Chondrocyte (in vitro differentiated cells): ENCODE measurements at regions not wholly inside any gene's neighbourhood (a gene's known extent, or its start where the extent isn't known, plus 50 kb on each side); places are given as distances from the start of the nearest gene placed in this dataset.

Experiments used
- DNase-seq: peaks from one replicate; pipeline ENCODE4 v3.0.0; 2021; ENCODE audit warnings: mixed read lengths, low spot score
- H3K27ac Mint-ChIP-seq: one replicate; pipeline ENCODE4 v1.8.0; 2021; ENCODE audit warnings: mild to moderate bottlenecking, moderate library complexity, mixed read lengths; ENCODE audit not compliant: unreplicated experiment
- H3K27me3 Mint-ChIP-seq: 2 replicates; pipeline ENCODE4 v1.8.0; 2021; ENCODE audit warnings: low read depth, mixed read lengths
- H3K36me3 Mint-ChIP-seq: 2 replicates; pipeline ENCODE4 v1.8.0; 2021; ENCODE audit warnings: low read depth, mixed read lengths
- H3K4me1 Mint-ChIP-seq: 2 replicates; pipeline ENCODE4 v1.8.0; 2021; ENCODE audit warnings: low read depth, mild to moderate bottlenecking, mixed read lengths
- H3K4me3 Mint-ChIP-seq: one replicate; pipeline ENCODE4 v1.8.0; 2021; ENCODE audit warnings: mild to moderate bottlenecking, moderate library complexity, mixed read lengths; ENCODE audit not compliant: unreplicated experiment
- H3K9me3 Mint-ChIP-seq: 2 replicates; pipeline ENCODE4 v1.8.0; 2021; ENCODE audit warnings: low read depth, mixed read lengths
- CTCF ChIP-seq: fragments of 200-600 bp; sonication (generic); IDR thresholded peaks from 2 replicates; pipeline ENCODE4 v1.5.0; 2021; ENCODE audit warnings: antibody characterized with exemption, mild to moderate bottlenecking, moderate library complexity

GRCh38 chr10:130686689-130687300, 550.6 kb downstream of the GLRX3 start:
- H3K27ac Mint-ChIP-seq, result no peak overlapping the region
- TF ChIP-seq CTCF, result peak; percentile 37
- peaks cover 29% of the 10 kb centered on the region for H3K9me3 Mint-ChIP-seq
- H3K4me3 Mint-ChIP-seq, result no peak overlapping the region
- H3K4me1 Mint-ChIP-seq, result no peaks in the 10 kb centered on the region
- peaks cover 2% of the 10 kb centered on the region for H3K36me3 Mint-ChIP-seq
- H3K27me3 Mint-ChIP-seq, result no peaks in the 10 kb centered on the region
- DNase-seq, result no peak

- Mint-ChIP-seq H3K4me3 (no peak overlapping the region), H3K4me1 (no peaks in the 10 kb centered on the region)
- no peak for TF ChIP-seq CTCF
Observed at GRCh38 chr10:130687566-130687965, 551.4 kb downstream of the GLRX3 start.

GRCh38 chr10:130689743-130690626, 553.8 kb downstream of the GLRX3 start:
- no peak for TF ChIP-seq CTCF
- H3K9me3 Mint-ChIP-seq, result peaks cover 22% of the 10 kb centered on the region
- H3K27ac Mint-ChIP-seq, result no peak overlapping the region
- H3K4me1 Mint-ChIP-seq, result no peaks in the 10 kb centered on the region
- H3K4me3 Mint-ChIP-seq, result no peak overlapping the region
- no peaks in the 10 kb centered on the region for H3K27me3 Mint-ChIP-seq
- H3K36me3 Mint-ChIP-seq, result peaks cover 2% of the 10 kb centered on the region
- no peak for DNase-seq

More at GRCh38 chr10:130687566-130687965, 551.4 kb downstream of the GLRX3 start:
- H3K9me3 Mint-ChIP-seq, result peaks cover 24% of the 10 kb centered on the region
- no peak for DNase-seq
- no peak overlapping the region for H3K27ac Mint-ChIP-seq
- H3K27me3 Mint-ChIP-seq, result no peaks in the 10 kb centered on the region
- peaks cover 2% of the 10 kb centered on the region for H3K36me3 Mint-ChIP-seq

- TF ChIP-seq CTCF, result no peak
- Mint-ChIP-seq H3K4me3 (no peak overlapping the region), H3K36me3 (no peaks in the 10 kb centered on the region), H3K4me1 (no peaks in the 10 kb centered on the region), H3K9me3 (peaks cover 21% of the 10 kb centered on the region), H3K27me3 (no peaks in the 10 kb centered on the region), H3K27ac (no peak overlapping the region)
- no peak for DNase-seq
Observed at GRCh38 chr10:130691776-130692175, 555.6 kb downstream of the GLRX3 start.

- DNase-seq, result no peak
- Mint-ChIP-seq H3K27me3 (no peaks in the 10 kb centered on the region), H3K36me3 (no peaks in the 10 kb centered on the region), H3K4me3 (no peak overlapping the region), H3K9me3 (peaks cover 41% of the 10 kb centered on the region), H3K27ac (no peak overlapping the region), H3K4me1 (no peaks in the 10 kb centered on the region)
- TF ChIP-seq CTCF, result no peak
Observed at GRCh38 chr10:130696870-130697269, 560.7 kb downstream of the GLRX3 start.
